ENCODE measurements at regions not wholly inside any gene's neighbourhood (a gene's known extent, or its start where the extent isn't known, plus 50 kb on each side); places are given as distances from the start of the nearest gene placed in this dataset.

DNA sequence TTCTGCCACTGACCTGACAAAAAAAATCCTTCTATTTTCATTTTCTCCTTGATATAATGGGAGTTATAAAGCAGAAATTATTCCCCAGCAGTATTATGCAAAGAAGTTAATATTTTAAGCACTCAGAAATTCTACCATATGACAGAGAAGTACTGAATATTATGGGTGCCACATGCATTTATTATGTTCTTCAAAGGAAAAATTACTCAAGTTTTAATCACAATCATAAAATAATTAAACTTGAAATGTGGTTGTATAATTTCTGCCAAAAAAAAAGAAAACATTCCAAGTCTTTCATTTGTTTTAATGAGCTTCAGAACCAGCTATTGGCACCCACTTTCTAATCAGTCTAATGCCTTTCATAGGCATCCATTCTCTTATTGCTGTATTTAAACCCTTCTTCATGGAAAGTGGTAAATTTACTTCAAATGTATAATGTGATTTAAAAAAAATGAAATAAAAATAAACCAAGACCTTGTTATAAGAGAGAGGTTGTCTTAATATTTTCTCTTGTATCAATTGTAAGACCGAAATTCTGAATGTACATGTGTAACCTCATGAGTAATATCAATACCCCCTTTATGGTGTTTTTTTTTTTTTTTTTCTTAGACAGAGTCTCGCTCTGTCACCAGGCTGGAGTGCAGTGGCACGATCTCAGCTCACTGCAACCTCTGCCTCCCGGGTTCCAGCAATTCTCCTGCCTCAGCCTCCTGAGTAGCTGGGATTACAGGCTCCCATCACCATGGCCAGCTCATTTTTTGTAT lies 302.3 kb downstream of the IRS1 start:
- no peaks in the 10 kb centered on the region for H3K27me3 ChIP-seq (ENCODE audit: insufficient read depth, low read depth, severe bottlenecking)
- H3K27ac ChIP-seq, result no peak overlapping the region
- H3K36me3 ChIP-seq, result no peaks in the 10 kb centered on the region
- no peaks in the 10 kb centered on the region for H3K9me3 ChIP-seq (ENCODE audit: severe bottlenecking)
- no peak overlapping the region for H3K4me3 ChIP-seq (ENCODE audit: low read depth, low read length)
- TF ChIP-seq, protein P1, sequence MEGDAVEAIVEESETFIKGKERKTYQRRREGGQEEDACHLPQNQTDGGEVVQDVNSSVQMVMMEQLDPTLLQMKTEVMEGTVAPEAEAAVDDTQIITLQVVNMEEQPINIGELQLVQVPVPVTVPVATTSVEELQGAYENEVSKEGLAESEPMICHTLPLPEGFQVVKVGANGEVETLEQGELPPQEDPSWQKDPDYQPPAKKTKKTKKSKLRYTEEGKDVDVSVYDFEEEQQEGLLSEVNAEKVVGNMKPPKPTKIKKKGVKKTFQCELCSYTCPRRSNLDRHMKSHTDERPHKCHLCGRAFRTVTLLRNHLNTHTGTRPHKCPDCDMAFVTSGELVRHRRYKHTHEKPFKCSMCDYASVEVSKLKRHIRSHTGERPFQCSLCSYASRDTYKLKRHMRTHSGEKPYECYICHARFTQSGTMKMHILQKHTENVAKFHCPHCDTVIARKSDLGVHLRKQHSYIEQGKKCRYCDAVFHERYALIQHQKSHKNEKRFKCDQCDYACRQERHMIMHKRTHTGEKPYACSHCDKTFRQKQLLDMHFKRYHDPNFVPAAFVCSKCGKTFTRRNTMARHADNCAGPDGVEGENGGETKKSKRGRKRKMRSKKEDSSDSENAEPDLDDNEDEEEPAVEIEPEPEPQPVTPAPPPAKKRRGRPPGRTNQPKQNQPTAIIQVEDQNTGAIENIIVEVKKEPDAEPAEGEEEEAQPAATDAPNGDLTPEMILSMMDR (IDR thresholded peaks at IDR 0.05; ENCODE audit: low read depth, low read length), result no peak
- DNase-seq, result no peak

DNA sequence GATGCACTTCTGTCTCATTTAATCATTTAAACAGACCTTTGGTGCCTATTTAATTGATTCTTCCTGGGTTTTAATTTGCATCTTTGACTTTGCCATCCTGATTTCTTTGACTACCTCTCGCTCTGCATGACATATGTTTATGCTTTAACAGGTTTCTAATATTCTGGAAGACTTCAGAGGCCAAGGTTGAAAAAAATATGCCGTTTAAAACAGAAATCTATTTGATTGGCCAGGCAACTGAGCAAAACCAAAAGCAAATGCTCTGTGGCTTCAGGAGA lies 303.4 kb downstream of the IRS1 start:
- no peaks in the 10 kb centered on the region for H3K27me3 ChIP-seq (ENCODE audit: insufficient read depth, low read depth, severe bottlenecking)
- no peak overlapping the region for H3K27ac ChIP-seq
- DNase-seq, result no peak
- no peak overlapping the region for H3K4me3 ChIP-seq (ENCODE audit: low read depth, low read length)
- H3K36me3 ChIP-seq, result no peaks in the 10 kb centered on the region
- TF ChIP-seq, protein P1 (IDR thresholded peaks at IDR 0.05; ENCODE audit: low read depth, low read length), result no peak
- no peaks in the 10 kb centered on the region for H3K9me3 ChIP-seq (ENCODE audit: severe bottlenecking)

DNA sequence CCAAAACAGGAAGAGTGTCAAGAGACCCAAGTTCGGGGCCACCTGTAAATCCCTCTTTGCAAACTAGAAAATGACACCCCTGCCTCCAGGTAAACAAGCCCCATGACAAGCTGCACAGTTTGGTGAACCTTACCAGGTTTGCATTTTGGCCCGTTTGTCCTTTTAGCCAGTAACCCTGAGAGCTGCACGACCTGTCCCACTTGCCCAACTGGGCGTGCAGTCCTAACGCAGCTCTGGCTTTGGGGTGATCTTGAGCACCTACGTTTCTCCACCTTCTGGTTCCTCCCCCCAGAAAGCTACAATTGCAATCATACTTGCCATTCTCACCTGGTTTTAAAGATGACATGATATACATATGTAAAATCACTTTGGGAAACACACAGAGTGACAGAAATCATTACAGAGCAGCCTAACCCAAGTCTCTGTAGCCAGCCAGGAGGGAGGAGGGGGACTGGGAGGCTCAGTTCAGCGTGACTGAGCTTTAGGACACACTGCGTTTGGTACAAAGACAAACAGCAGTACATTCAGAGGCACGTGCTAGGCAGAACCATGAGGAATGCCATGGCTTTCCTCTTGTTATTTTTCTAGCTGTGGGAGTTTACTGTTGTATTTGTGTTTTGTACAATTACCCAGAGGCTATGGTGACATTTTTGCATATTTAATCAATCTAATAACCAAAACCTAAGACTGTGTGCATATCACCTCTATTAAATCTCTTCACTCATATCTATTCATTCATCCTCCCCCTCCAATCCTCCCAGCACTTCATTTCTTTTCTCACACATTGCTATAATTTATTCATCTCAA lies 304.0 kb downstream of the IRS1 start:
- no peak overlapping the region for H3K27ac ChIP-seq
- no peak overlapping the region for H3K4me3 ChIP-seq (ENCODE audit: low read depth, low read length)
- no peak for DNase-seq
- no peaks in the 10 kb centered on the region for H3K9me3 ChIP-seq (ENCODE audit: severe bottlenecking)
- no peaks in the 10 kb centered on the region for H3K36me3 ChIP-seq
- no peaks in the 10 kb centered on the region for H3K27me3 ChIP-seq (ENCODE audit: insufficient read depth, low read depth, severe bottlenecking)
- TF ChIP-seq, protein P1 (IDR thresholded peaks at IDR 0.05; ENCODE audit: low read depth, low read length), result no peak

DNA sequence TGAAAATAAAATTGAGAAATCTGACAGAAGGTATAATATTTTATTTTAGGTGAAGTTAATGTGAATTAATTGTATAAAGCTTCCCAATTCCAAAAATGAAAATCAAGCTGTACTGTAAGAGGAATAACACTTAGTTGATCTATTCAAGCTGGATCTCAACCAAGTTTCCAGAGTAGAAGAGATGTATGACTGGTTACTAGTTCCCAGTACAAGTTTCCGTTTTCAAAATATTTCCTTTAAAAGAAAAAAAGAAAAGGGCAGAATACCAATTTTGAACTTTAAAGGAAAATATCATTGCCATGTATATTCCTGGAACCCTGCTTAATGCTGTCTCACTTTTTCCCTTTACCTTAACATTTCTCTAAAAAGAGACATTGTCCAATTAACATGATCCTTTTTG lies 308.5 kb downstream of the IRS1 start:
- Histone ChIP-seq H3K36me3 (no peaks in the 10 kb centered on the region), H3K27me3 (ENCODE audit: insufficient read depth, low read depth, severe bottlenecking) (no peaks in the 10 kb centered on the region), H3K27ac (no peak overlapping the region), H3K4me3 (ENCODE audit: low read depth, low read length) (no peak overlapping the region), H3K9me3 (ENCODE audit: severe bottlenecking) (no peaks in the 10 kb centered on the region)
- DNase-seq, result no peak
- TF ChIP-seq, protein P1 (IDR thresholded peaks at IDR 0.05; ENCODE audit: low read depth, low read length), result no peak

DNA sequence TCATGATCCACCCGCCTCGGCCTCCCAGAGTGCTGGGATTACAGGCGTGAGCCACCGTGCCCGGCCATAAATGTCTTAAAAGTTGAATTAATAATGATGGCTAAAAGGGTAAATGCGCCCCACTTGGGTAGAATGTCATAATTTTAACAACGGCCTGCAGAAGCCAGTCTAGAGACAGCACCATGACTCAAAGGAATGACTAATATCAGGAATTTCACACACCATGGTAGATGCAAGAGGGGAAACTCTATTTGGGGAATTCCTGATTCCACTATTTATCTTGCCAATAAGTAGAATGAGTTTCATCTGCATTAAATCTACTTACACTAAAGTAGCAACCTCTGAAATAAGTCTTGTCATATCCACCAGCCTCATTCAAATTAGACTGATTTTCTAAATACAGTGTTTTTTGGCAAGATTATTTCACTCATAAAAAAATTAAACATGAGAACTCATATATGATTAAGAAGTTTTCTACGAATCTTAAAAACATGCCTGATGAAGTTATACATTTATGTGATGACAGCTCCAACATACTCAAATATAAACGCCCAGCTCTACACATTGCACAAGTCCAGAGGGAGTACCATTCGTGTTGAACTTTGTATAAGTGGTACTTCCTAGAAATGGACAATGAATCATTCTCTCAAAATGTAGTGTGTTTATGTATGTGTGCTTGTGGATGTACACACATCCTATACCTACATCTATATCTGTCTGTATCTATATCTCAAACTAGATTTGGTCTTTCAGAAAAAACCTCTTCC lies 309.7 kb downstream of the IRS1 start:
- TF ChIP-seq, protein P1 (IDR thresholded peaks at IDR 0.05; ENCODE audit: low read depth, low read length), result no peak
- DNase-seq, result no peak
- Histone ChIP-seq H3K36me3 (no peaks in the 10 kb centered on the region), H3K4me3 (ENCODE audit: low read depth, low read length) (no peak overlapping the region), H3K9me3 (ENCODE audit: severe bottlenecking) (no peaks in the 10 kb centered on the region), H3K27me3 (ENCODE audit: insufficient read depth, low read depth, severe bottlenecking) (no peaks in the 10 kb centered on the region), H3K27ac (no peak overlapping the region)

Measured in WERI-Rb-1 (cell line).